ENCODE measurements at regions not wholly inside any gene's neighbourhood (a gene's known extent, or its start where the extent isn't known, plus 50 kb on each side); places are given as distances from the start of the nearest gene placed in this dataset.

DNA sequence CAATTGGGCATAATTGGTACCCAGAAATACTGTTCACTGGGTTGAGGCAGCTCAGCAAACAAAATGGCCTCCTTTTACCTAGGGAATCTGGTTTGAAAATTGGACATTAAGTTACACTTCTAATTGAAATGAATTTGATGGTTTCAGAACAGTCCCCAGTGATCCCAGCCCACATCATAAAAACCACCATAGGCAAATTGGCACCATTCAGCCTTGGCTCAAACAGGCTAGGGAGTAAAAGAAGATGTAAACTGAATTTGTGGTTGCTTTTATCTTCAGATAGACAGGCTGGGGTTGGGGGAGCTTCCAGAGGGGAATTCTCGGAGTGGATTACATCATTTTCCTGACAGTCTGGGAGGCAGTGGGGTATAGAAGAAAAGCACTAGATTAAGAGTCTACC, 576.5 kb downstream of the MID1IP1 start:
- Histone ChIP-seq H3K36me3 (ENCODE audit: insufficient read depth, low read length) (no peaks in the 10 kb centered on the region), H3K27me3 (ENCODE audit: insufficient read depth, low read depth, low read length) (no peaks in the 10 kb centered on the region), H3K9ac (ENCODE audit: low read length) (no peak overlapping the region), H3K79me2 (replicated peaks; ENCODE audit: insufficient read depth, low read length) (no peaks in the 10 kb centered on the region), H3K9me2 (ENCODE audit: insufficient read depth, low read length) (no peaks in the 10 kb centered on the region), H2AFZ (ENCODE audit: low read depth, low read length) (no peak overlapping the region), H3K9me3 (ENCODE audit: low read length) (no peaks in the 10 kb centered on the region), H4K20me1 (ENCODE audit: insufficient read depth) (no peaks in the 10 kb centered on the region), H3F3A (ENCODE audit: insufficient read depth, low read length, poor library complexity, severe bottlenecking) (no peaks in the 10 kb centered on the region), H3K4me3 (ENCODE audit: low read length) (no peak overlapping the region), H3K4me2 (ENCODE audit: low read length) (no peak overlapping the region), H3K27ac (ENCODE audit: low read length) (peak overlapping the region; percentile 57)
- TF ChIP-seq, protein P1, sequence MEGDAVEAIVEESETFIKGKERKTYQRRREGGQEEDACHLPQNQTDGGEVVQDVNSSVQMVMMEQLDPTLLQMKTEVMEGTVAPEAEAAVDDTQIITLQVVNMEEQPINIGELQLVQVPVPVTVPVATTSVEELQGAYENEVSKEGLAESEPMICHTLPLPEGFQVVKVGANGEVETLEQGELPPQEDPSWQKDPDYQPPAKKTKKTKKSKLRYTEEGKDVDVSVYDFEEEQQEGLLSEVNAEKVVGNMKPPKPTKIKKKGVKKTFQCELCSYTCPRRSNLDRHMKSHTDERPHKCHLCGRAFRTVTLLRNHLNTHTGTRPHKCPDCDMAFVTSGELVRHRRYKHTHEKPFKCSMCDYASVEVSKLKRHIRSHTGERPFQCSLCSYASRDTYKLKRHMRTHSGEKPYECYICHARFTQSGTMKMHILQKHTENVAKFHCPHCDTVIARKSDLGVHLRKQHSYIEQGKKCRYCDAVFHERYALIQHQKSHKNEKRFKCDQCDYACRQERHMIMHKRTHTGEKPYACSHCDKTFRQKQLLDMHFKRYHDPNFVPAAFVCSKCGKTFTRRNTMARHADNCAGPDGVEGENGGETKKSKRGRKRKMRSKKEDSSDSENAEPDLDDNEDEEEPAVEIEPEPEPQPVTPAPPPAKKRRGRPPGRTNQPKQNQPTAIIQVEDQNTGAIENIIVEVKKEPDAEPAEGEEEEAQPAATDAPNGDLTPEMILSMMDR (IDR thresholded peaks at IDR 0.05; ENCODE audit: poor library complexity, severe bottlenecking), result no peak
- TF ChIP-seq EZH2 (IDR thresholded peaks at IDR 0.05; ENCODE audit: borderline replicate concordance, insufficient read depth, low read length, poor library complexity, severe bottlenecking), result no peak
- TF ChIP-seq RAD21 (conservative IDR thresholded peaks at IDR 0.05), result no peak
- no peak for TF ChIP-seq TAF1 (IDR thresholded peaks at IDR 0.05; ENCODE audit: low read depth)
- no peak for TF ChIP-seq SMC3 (conservative IDR thresholded peaks at IDR 0.05; ENCODE audit: poor library complexity)
- TF ChIP-seq MXI1 (conservative IDR thresholded peaks at IDR 0.05; ENCODE audit: poor library complexity, severe bottlenecking), result no peak
- TF ChIP-seq POLR2AphosphoS5 (IDR thresholded peaks at IDR 0.05), result no peak

- H3K36me3 ChIP-seq (ENCODE audit: insufficient read depth, low read length), result no peaks in the 10 kb centered on the region
- no peak overlapping the region for H3K27ac ChIP-seq (ENCODE audit: low read length)
- no peak overlapping the region for H3K4me3 ChIP-seq (ENCODE audit: low read length)
- H3K9me2 ChIP-seq (ENCODE audit: insufficient read depth, low read length), result no peaks in the 10 kb centered on the region
- no peaks in the 10 kb centered on the region for H3K79me2 ChIP-seq (replicated peaks; ENCODE audit: insufficient read depth, low read length)
- no peak overlapping the region for H2AFZ ChIP-seq (ENCODE audit: low read depth, low read length)
- H3K9ac ChIP-seq (ENCODE audit: low read length), result no peak overlapping the region
- no peak overlapping the region for H3K4me2 ChIP-seq (ENCODE audit: low read length)
- no peaks in the 10 kb centered on the region for H3K27me3 ChIP-seq (ENCODE audit: insufficient read depth, low read depth, low read length)
- no peaks in the 10 kb centered on the region for H3K9me3 ChIP-seq (ENCODE audit: low read length)
- TF ChIP-seq EZH2 (IDR thresholded peaks at IDR 0.05; ENCODE audit: borderline replicate concordance, insufficient read depth, low read length, poor library complexity, severe bottlenecking) (no peak), TAF1 (IDR thresholded peaks at IDR 0.05; ENCODE audit: low read depth) (no peak), EP300 (conservative IDR thresholded peaks at IDR 0.05; ENCODE audit: poor library complexity, severe bottlenecking) (no peak), SMC3 (conservative IDR thresholded peaks at IDR 0.05; ENCODE audit: poor library complexity) (no peak), REST (IDR thresholded peaks at IDR 0.05; ENCODE audit: borderline replicate concordance) (no peak), POLR2AphosphoS5 (IDR thresholded peaks at IDR 0.05) (no peak), MXI1 (conservative IDR thresholded peaks at IDR 0.05; ENCODE audit: poor library complexity, severe bottlenecking) (no peak)
- TF ChIP-seq, protein P1 (IDR thresholded peaks at IDR 0.05; ENCODE audit: poor library complexity, severe bottlenecking), result no peak
- H3F3A ChIP-seq (ENCODE audit: insufficient read depth, low read length, poor library complexity, severe bottlenecking), result no peaks in the 10 kb centered on the region
- H4K20me1 ChIP-seq (ENCODE audit: insufficient read depth), result no peaks in the 10 kb centered on the region
These were observed 580.2 kb downstream of the MID1IP1 start for GRCh38 chrX:39381422-39381821.
